ENCODE measurements at regions not wholly inside any gene's neighbourhood (a gene's known extent, or its start where the extent isn't known, plus 50 kb on each side); places are given as distances from the start of the nearest gene placed in this dataset.
A peak's percentile ranks its signal among the peaks of the same experiment; 100 is the strongest.

- DNase-seq (ENCODE audit: low read depth in 1 of 2, low spot score in 1 of 2): no peak
- no peak for TF ChIP-seq JUND (IDR thresholded peaks at IDR 0.05; ENCODE audit: low read depth)
- in situ Hi-C loops (cut with HindIII; ENCODE audit: low pct_unique_long_range_greater_than_20kb, low sequenced_read_pairs): no loop called here
Observed at GRCh38 chr11:105344938-105345337, 205.4 kb upstream of the CARD18 start.

DNA sequence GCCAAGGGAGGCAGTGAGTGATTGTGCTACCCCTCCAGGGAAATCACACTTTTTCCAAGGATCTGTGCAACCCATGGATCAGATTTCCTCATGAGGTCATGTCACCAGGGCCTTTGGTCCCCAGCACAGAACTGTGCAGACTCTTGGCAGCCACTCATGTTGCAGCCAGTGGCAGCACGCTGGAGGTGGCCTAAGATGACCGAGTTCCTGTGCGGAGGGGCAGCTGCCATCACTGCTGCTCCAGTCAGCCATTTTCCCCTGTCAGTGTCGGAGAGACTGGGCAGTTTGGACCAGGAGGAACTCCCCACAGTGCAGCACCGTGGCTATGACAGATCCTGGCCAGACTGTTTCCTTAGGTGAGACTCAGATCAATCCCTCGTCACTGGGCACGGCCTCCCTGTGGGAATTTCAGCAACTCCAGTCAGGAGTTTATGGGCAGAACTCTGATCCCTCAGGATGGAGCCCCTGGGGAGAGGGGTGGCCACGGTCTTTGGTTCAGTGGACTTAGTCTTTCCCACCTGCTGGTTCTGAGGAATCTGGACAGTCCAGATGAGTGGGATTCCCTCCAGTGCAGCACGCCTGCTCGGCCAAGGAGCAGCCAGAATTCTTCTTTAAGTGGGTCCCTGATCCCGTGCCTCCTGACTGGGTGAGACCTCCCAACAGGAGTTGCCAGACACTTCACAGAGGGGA is 194.6 kb upstream of the CARD18 start:
- in situ Hi-C loops (cut with HindIII; ENCODE audit: low pct_unique_long_range_greater_than_20kb, low sequenced_read_pairs): no loop called here
- no peak for TF ChIP-seq JUND (IDR thresholded peaks at IDR 0.05; ENCODE audit: low read depth)
- peak in 1 of 2 experiments; percentile 5 for DNase-seq (ENCODE audit: low read depth in 1 of 2, low spot score in 1 of 2)

DNA sequence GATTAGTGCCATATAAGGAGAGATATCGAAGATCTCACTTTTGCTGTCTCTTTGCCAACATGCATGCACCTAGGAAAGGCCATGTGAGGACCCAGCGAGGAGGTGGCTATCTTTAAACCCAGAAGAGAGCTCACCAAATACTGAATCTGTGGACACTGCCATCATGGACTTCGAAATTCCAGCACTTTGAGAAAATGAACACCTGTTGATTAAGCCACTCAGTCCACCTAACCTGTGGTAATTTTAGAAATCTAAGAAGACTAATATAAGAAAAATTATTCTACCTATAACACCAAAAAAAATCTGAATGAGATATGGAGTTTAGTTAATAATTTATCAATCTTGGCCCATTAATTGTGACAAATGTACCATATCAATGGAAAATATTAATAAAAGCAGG is 193.6 kb upstream of the CARD18 start:
- TF ChIP-seq JUND (IDR thresholded peaks at IDR 0.05; ENCODE audit: low read depth): no peak
- in situ Hi-C loops (cut with HindIII; ENCODE audit: low pct_unique_long_range_greater_than_20kb, low sequenced_read_pairs): no loop called here
- no peak for DNase-seq (ENCODE audit: low read depth in 1 of 2, low spot score in 1 of 2)

GRCh38 chr11:105332171-105332570 is 192.6 kb upstream of the CARD18 start:
- no peak for TF ChIP-seq JUND (IDR thresholded peaks at IDR 0.05; ENCODE audit: low read depth)
- no peak for DNase-seq (ENCODE audit: low read depth in 1 of 2, low spot score in 1 of 2)
- in situ Hi-C loops (cut with HindIII; ENCODE audit: low pct_unique_long_range_greater_than_20kb, low sequenced_read_pairs): no loop called here

- no peak for TF ChIP-seq JUND (IDR thresholded peaks at IDR 0.05; ENCODE audit: low read depth)
- in situ Hi-C loops (cut with HindIII; ENCODE audit: low pct_unique_long_range_greater_than_20kb, low sequenced_read_pairs): no loop called here
- DNase-seq (ENCODE audit: low read depth in 1 of 2, low spot score in 1 of 2): no peak
Observed at GRCh38 chr11:105328061-105328460, 188.5 kb upstream of the CARD18 start.

- no peak for TF ChIP-seq JUND (IDR thresholded peaks at IDR 0.05; ENCODE audit: low read depth)
- DNase-seq (ENCODE audit: low read depth in 1 of 2, low spot score in 1 of 2): no peak
- in situ Hi-C loops (cut with HindIII; ENCODE audit: low pct_unique_long_range_greater_than_20kb, low sequenced_read_pairs): no loop called here
Observed at GRCh38 chr11:105324156-105324555, 184.6 kb upstream of the CARD18 start.

GRCh38 chr11:105321696-105322095 is 182.1 kb upstream of the CARD18 start:
- in situ Hi-C loops (cut with HindIII; ENCODE audit: low pct_unique_long_range_greater_than_20kb, low sequenced_read_pairs): no loop called here
- DNase-seq (ENCODE audit: low read depth in 1 of 2, low spot score in 1 of 2): no peak
- TF ChIP-seq JUND (IDR thresholded peaks at IDR 0.05; ENCODE audit: low read depth): no peak

- in situ Hi-C loops (cut with HindIII; ENCODE audit: low pct_unique_long_range_greater_than_20kb, low sequenced_read_pairs): no loop called here
- peak in 1 of 2 experiments; percentile 45 for DNase-seq (ENCODE audit: low read depth in 1 of 2, low spot score in 1 of 2)
- TF ChIP-seq JUND (IDR thresholded peaks at IDR 0.05; ENCODE audit: low read depth): no peak
Observed at GRCh38 chr11:105315287-105315686, 175.7 kb upstream of the CARD18 start.

- TF ChIP-seq JUND (IDR thresholded peaks at IDR 0.05; ENCODE audit: low read depth): no peak
- in situ Hi-C loops (cut with HindIII; ENCODE audit: low pct_unique_long_range_greater_than_20kb, low sequenced_read_pairs): no loop called here
- no peak for DNase-seq (ENCODE audit: low read depth in 1 of 2, low spot score in 1 of 2)
Observed at GRCh38 chr11:105312266-105312665, 172.7 kb upstream of the CARD18 start.

DNA sequence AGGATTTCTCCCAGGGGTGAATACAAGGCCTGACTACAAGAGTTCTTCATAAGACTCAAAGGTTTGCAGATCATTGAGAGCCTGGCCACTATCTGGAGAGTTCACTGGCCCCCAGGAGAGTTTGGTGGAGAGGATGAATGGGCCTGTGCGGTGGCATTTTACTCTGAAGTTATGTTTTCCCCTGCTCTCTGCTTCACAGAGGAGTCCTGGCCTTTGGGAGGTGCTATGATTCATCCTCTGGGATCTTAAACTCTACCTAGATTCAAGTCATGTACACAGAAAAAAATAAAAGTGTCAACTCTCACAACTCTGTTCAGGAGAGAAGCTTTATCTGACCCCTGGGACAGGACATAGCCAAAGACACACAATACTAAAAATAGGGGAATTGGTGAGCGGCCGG is 159.1 kb upstream of the CARD18 start:
- in situ Hi-C loops (cut with HindIII; ENCODE audit: low pct_unique_long_range_greater_than_20kb, low sequenced_read_pairs): no loop called here

GRCh38 chr11:105298174-105298573 is 158.6 kb upstream of the CARD18 start:
- no peak for DNase-seq (ENCODE audit: low read depth in 1 of 2, low spot score in 1 of 2)
- TF ChIP-seq JUND (IDR thresholded peaks at IDR 0.05; ENCODE audit: low read depth): no peak
- in situ Hi-C loops (cut with HindIII; ENCODE audit: low pct_unique_long_range_greater_than_20kb, low sequenced_read_pairs): no loop called here

More for the DNA sequence above, 159.1 kb upstream of the CARD18 start:
- DNase-seq (ENCODE audit: low read depth in 1 of 2, low spot score in 1 of 2): no peak
- no peak for TF ChIP-seq JUND (IDR thresholded peaks at IDR 0.05; ENCODE audit: low read depth)

DNA sequence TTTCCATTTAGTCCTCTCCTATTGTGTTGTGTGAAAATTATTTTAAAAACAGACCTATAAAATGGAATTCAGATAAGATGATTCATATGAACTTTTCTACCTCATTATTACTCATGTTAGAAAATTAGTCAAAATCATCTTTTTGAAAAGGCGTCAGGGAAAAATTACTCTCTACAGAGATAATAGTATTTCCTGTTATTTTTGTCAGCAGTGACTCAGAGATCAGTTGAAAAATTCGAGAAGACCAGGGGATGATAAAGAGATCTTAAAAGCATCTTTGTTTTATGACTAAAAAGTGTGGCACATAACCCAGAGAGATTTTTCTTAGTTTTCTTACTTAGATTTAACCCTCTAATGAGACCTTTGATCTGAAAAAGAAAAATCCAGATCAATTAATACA is 157.9 kb upstream of the CARD18 start:
- DNase-seq (ENCODE audit: low read depth in 1 of 2, low spot score in 1 of 2): no peak
- in situ Hi-C loops (cut with HindIII; ENCODE audit: low pct_unique_long_range_greater_than_20kb, low sequenced_read_pairs): no loop called here

DNA sequence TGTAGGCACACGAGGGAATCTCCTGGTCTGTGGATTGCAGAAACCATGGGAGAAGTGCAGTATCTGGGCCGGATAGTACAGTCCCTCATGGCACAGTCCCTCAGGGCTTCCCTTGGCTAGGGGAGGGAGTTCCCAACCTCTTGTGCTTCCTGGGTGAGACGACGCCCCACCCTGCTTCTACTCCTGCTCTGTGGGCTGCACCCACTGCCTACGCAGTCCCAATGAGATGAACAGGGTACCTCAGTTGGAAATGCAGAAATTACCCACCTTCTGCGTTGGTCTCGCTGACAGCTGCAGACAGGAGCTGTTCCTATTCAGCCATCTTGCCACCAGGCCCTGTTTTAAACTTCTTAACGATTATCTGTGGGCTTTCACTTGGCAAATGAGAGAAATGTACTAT is 157.2 kb upstream of the CARD18 start:
- no peak for TF ChIP-seq JUND (IDR thresholded peaks at IDR 0.05; ENCODE audit: low read depth)
- no peak for DNase-seq (ENCODE audit: low read depth in 1 of 2, low spot score in 1 of 2)
- in situ Hi-C loops (cut with HindIII; ENCODE audit: low pct_unique_long_range_greater_than_20kb, low sequenced_read_pairs): no loop called here

More for the DNA sequence above, 157.9 kb upstream of the CARD18 start:
- TF ChIP-seq JUND (IDR thresholded peaks at IDR 0.05; ENCODE audit: low read depth): no peak

- TF ChIP-seq JUND (IDR thresholded peaks at IDR 0.05; ENCODE audit: low read depth): no peak
- in situ Hi-C loops (cut with HindIII; ENCODE audit: low pct_unique_long_range_greater_than_20kb, low sequenced_read_pairs): no loop called here
- no peak for DNase-seq (ENCODE audit: low read depth in 1 of 2, low spot score in 1 of 2)
Observed at GRCh38 chr11:105296386-105296785, 156.8 kb upstream of the CARD18 start.

All from T47D (cell line).